Chondrocyte (in vitro differentiated cells): ENCODE measurements at regions not wholly inside any gene's neighbourhood (a gene's known extent, or its start where the extent isn't known, plus 50 kb on each side); places are given as distances from the start of the nearest gene placed in this dataset.

Source experiments
- DNase-seq: peaks from one replicate; pipeline ENCODE4 v3.0.0; 2021; ENCODE audit warnings: mixed read lengths, low spot score
- H3K27ac Mint-ChIP-seq: one replicate; pipeline ENCODE4 v1.8.0; 2021; ENCODE audit warnings: mild to moderate bottlenecking, moderate library complexity, mixed read lengths; ENCODE audit not compliant: unreplicated experiment
- H3K27me3 Mint-ChIP-seq: 2 replicates; pipeline ENCODE4 v1.8.0; 2021; ENCODE audit warnings: low read depth, mixed read lengths
- H3K36me3 Mint-ChIP-seq: 2 replicates; pipeline ENCODE4 v1.8.0; 2021; ENCODE audit warnings: low read depth, mixed read lengths
- H3K4me1 Mint-ChIP-seq: 2 replicates; pipeline ENCODE4 v1.8.0; 2021; ENCODE audit warnings: low read depth, mild to moderate bottlenecking, mixed read lengths
- H3K4me3 Mint-ChIP-seq: one replicate; pipeline ENCODE4 v1.8.0; 2021; ENCODE audit warnings: mild to moderate bottlenecking, moderate library complexity, mixed read lengths; ENCODE audit not compliant: unreplicated experiment
- H3K9me3 Mint-ChIP-seq: 2 replicates; pipeline ENCODE4 v1.8.0; 2021; ENCODE audit warnings: low read depth, mixed read lengths
- TF ChIP-seq, protein P1 (sequence below): fragments of 200-600 bp; sonication (generic); IDR thresholded peaks from 2 replicates; pipeline ENCODE4 v1.5.0; 2021; ENCODE audit warnings: antibody characterized with exemption, mild to moderate bottlenecking, moderate library complexity

DNA sequence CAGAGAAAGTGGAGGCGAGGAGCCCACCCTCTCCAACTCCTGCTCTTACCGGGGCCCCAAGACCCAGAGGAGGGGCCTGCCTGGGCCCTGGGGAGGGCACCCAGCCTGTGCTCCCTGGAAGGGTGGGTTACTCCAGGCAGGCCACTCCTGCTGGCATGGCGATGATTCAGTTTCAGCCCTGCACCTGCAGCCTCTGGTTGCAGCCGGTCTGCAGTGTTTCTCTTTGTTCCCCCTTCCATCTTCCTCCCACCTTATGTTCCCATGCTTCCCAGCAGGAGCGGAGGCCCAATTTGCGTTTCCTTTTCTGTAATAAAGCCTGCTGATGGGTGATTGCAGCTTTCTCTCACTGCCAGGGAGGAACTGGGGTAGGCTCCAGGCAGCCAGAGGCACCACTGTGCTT is 53.2 kb upstream of the FAM20C start:
- no peak for DNase-seq
- H3K4me3 Mint-ChIP-seq = no peak overlapping the region
- H3K4me1 Mint-ChIP-seq = no peaks in the 10 kb centered on the region
- no peaks in the 10 kb centered on the region for H3K36me3 Mint-ChIP-seq
- H3K27me3 Mint-ChIP-seq = peaks cover 11% of the 10 kb centered on the region
- H3K27ac Mint-ChIP-seq = no peak overlapping the region
- TF ChIP-seq, protein P1, sequence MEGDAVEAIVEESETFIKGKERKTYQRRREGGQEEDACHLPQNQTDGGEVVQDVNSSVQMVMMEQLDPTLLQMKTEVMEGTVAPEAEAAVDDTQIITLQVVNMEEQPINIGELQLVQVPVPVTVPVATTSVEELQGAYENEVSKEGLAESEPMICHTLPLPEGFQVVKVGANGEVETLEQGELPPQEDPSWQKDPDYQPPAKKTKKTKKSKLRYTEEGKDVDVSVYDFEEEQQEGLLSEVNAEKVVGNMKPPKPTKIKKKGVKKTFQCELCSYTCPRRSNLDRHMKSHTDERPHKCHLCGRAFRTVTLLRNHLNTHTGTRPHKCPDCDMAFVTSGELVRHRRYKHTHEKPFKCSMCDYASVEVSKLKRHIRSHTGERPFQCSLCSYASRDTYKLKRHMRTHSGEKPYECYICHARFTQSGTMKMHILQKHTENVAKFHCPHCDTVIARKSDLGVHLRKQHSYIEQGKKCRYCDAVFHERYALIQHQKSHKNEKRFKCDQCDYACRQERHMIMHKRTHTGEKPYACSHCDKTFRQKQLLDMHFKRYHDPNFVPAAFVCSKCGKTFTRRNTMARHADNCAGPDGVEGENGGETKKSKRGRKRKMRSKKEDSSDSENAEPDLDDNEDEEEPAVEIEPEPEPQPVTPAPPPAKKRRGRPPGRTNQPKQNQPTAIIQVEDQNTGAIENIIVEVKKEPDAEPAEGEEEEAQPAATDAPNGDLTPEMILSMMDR = no peak
- no peaks in the 10 kb centered on the region for H3K9me3 Mint-ChIP-seq

DNA sequence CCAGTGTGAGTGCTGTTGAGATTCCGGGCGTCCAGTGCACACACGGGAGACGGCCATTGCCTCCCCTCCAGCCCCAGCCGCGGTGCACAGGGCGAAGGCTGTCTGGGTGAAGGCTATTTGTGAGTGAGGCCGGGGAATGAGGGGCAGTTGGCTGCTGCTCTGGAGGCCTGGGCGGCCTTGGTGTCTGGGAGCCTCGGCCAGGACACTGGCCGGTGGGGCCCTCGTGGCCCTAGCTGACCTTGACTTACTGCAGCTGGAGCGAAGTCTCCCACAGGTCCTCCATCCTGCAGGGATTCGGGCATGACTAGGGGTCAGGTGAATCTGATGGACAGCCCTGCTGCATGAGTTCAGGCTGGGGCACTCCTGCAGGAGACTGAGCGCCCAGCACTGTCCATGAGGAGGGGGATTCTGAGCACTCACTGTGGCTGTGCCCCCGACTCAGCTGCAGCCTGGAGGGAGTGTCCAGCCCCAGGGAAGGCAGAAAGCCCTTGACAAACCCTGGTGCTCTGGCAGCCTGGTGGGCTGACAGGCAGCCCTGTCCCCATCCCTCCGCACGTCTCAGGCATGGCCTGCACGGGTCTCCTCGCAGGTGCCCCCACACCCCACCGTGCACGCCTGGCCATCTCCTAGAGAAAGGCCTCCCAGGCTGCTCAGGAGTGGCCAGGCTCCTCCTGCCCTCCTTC is 52.7 kb upstream of the FAM20C start:
- Mint-ChIP-seq H3K27me3 (peaks cover 11% of the 10 kb centered on the region), H3K4me1 (no peaks in the 10 kb centered on the region), H3K4me3 (no peak overlapping the region), H3K9me3 (no peaks in the 10 kb centered on the region), H3K36me3 (no peaks in the 10 kb centered on the region), H3K27ac (no peak overlapping the region)
- TF ChIP-seq, protein P1 = no peak
- DNase-seq = no peak

DNA sequence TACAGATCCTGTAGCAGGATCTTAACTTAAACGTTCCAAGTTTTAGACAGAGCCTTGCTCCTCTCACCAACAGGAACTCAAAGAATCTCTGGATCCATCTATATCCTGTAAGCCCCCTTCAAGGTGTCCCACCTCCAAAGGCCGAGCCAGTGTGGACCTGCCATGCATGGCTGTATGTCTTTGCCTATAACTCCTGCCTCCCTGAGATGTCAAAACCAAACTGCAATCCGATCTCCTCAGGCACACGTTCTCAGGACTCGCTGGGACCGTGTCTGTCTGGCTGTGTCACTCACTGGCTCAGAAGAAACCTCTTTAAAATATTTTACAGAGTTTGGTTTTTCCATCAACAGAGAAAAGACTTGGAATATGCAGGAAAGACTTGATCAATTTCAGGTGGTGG is 51.4 kb upstream of the FAM20C start:
- Mint-ChIP-seq H3K4me1 (no peaks in the 10 kb centered on the region), H3K9me3 (no peaks in the 10 kb centered on the region), H3K27me3 (peaks cover 9% of the 10 kb centered on the region), H3K36me3 (no peaks in the 10 kb centered on the region), H3K27ac (no peak overlapping the region), H3K4me3 (no peak overlapping the region)
- DNase-seq = no peak
- TF ChIP-seq, protein P1 = no peak

DNA sequence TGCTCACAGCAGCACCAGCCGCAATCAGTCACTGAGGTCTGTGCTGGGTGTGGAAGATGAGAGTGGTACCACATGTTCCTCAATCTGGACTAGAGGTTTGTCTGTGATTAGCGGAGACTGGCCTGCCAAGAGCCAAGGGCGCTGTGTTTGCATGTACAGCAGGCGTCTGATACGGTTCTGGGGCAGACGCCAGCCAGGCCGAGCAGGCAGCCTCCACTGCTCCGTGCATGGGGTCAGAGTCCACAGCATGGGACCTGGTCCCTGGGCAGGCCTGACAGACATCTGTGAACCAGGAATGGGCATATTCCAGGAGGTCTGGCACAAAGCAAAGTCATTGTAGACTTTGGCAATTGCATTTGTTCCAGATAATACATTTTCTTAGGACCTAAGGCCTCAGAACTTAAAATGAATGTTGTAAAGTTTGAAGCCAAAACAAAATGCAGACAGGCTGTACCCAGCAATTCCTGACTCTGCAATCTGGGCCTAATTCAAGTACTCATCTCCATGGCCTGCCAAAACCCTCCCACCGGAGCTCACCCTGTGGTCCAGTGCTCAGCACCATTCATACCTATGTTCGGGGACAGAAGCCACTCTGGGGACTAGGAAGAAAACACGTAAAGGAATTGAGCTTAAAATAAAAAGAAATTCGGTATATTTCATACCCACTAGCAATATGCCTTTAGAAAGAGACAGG is 50.0 kb upstream of the FAM20C start:
- Mint-ChIP-seq H3K27me3 (peaks cover 3% of the 10 kb centered on the region), H3K4me3 (no peak overlapping the region), H3K27ac (no peak overlapping the region), H3K36me3 (peaks cover 2% of the 10 kb centered on the region), H3K4me1 (no peaks in the 10 kb centered on the region), H3K9me3 (no peaks in the 10 kb centered on the region)
- TF ChIP-seq, protein P1 = no peak
- no peak for DNase-seq
